Gastroesophageal sphincter (tissue), 3 donors: ENCODE measurements at regions not wholly inside any gene's neighbourhood (a gene's known extent, or its start where the extent isn't known, plus 50 kb on each side); places are given as distances from the start of the nearest gene placed in this dataset.

Experiments used
- CTCF ChIP-seq, 4 experiments: fragments of 200-600 bp in 2 of 4; fragments of 450-650 bp in 2 of 4; sonication (generic) in 1 of 4; IDR thresholded peaks; one replicate each; pipeline ENCODE4 v1.5.1; 2017 to 2019; ENCODE audit warnings: antibody characterized with exemption in 4 of 4, mild to moderate bottlenecking in 2 of 4, moderate library complexity in 2 of 4
- EP300 ChIP-seq: sonication (generic); formaldehyde crosslinking; IDR thresholded peaks from one replicate; pipeline ENCODE4 v1.6.1; 2017; ENCODE audit warnings: antibody characterized with exemption, mild to moderate bottlenecking
- POLR2AphosphoS5 ChIP-seq: sonication (generic); formaldehyde crosslinking; IDR thresholded peaks from one replicate; pipeline ENCODE4 v1.6.1; 2017; ENCODE audit warnings: antibody characterized with exemption

- TF ChIP-seq EP300 (no peak), CTCF (IDR thresholded peaks at IDR 0.05) (no peak), POLR2AphosphoS5 (no peak)
Measured at GRCh38 chr18:10015288-10015701, 101.5 kb downstream of the VAPA start.
